H1 (cell line): ENCODE measurements at regions not wholly inside any gene's neighbourhood (a gene's known extent, or its start where the extent isn't known, plus 50 kb on each side); places are given as distances from the start of the nearest gene placed in this dataset.

ENCODE experiments used
- GABPA ChIP-seq: IDR thresholded peaks from 2 replicates; pipeline ENCODE4 v1.6.1; 2011; ENCODE audit warnings: mild to moderate bottlenecking, low read length, moderate library complexity, borderline replicate concordance; ENCODE audit not compliant: insufficient read depth
- JUND ChIP-seq: IDR thresholded peaks from 2 replicates; pipeline ENCODE4 v1.6.1; 2011; ENCODE audit warnings: mild to moderate bottlenecking, improper control_type of control experiment, low read length
- RNF2 ChIP-seq: fragments of 200-900, 300-1000 bp; sonication (generic); IDR thresholded peaks from 2 replicates; pipeline ENCODE4 v1.7.1; 2016; ENCODE audit warnings: borderline replicate concordance, low read depth, mild to moderate bottlenecking, antibody characterized with exemption, low read length; ENCODE audit not compliant: poor library complexity, severe bottlenecking; ENCODE audit errors: missing control alignments
- SIRT6 ChIP-seq: IDR thresholded peaks from one replicate; pipeline ENCODE4 v1.7.1; 2012; ENCODE audit warnings: low read length, inconsistent platforms
- SP1 ChIP-seq: IDR thresholded peaks from 2 replicates; pipeline ENCODE4 v1.6.1; 2011; ENCODE audit warnings: low read depth, low read length
- TF ChIP-seq, protein P1 (sequence below): IDR thresholded peaks from 2 replicates; pipeline ENCODE4 v1.6.1; 2012; ENCODE audit warnings: low read length, inconsistent platforms

DNA sequence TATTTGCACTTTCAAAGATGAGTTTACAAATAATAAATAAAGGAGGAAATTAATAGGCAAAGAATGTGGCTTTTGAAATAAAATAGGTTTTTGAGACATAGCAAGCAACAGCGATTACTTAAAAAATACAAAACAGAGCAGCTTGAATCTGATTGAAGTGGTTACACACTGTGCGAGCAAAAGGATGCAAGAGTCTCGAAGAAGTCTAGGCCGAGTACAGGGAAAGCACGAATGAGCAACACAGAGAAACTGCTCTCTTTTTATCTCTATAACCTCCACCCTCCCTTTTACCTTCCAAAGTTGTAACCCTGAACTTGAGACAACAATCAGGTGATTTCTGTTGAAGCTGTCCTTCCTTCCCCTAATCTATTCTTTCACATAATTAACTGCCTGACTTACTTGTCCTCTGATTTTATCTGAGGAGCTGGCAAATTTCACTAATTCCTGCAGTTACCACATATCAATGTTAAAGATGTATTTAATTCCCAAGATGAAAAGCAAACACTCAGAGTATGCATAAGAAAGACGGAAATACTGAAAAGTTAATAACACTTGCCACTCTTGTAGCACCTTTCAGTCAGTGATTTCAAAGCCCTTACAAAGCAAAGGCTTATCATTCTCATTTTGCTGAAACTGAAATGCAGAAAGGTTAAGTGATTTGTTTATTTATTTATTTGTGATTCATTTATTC lies 1030.1 kb downstream of the ADGRL2 start (continued):
- TF ChIP-seq SP1 (no peak), JUND (no peak), SIRT6 (no peak), GABPA (no peak), RNF2 (no peak)
- TF ChIP-seq, protein P1, sequence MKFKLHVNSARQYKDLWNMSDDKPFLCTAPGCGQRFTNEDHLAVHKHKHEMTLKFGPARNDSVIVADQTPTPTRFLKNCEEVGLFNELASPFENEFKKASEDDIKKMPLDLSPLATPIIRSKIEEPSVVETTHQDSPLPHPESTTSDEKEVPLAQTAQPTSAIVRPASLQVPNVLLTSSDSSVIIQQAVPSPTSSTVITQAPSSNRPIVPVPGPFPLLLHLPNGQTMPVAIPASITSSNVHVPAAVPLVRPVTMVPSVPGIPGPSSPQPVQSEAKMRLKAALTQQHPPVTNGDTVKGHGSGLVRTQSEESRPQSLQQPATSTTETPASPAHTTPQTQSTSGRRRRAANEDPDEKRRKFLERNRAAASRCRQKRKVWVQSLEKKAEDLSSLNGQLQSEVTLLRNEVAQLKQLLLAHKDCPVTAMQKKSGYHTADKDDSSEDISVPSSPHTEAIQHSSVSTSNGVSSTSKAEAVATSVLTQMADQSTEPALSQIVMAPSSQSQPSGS, result no peak
- TF ChIP-seq, all 59 proteins: peak for 0
